Heart left ventricle (tissue), 13 donors: ENCODE measurements at regions not wholly inside any gene's neighbourhood (a gene's known extent, or its start where the extent isn't known, plus 50 kb on each side); places are given as distances from the start of the nearest gene placed in this dataset.

Experiments
- POLR2A ChIP-seq, 2 donors: fragments of 450-650 bp; IDR thresholded peaks; one replicate each; pipeline ENCODE4 v1.6.1; 2017; ENCODE audit warnings: antibody characterized with exemption in 2 of 2, mild to moderate bottlenecking in 2 of 2, moderate library complexity in 2 of 2
- TF ChIP-seq, protein P1 (sequence below), 12 donors: fragments of 200-600 bp; sonication (generic) in 4 of 12; IDR thresholded peaks; one replicate each; pipeline versions ENCODE4 v1.5.0 to v1.8.0; 2018 to 2022; ENCODE audit warnings: antibody characterized with exemption in 12 of 12, mild to moderate bottlenecking in 5 of 12
- donor health status: ischemic (EF 13 %, LVEDD 7.1; RV severe dilation, severe dysfunction).
- donor health status: DM: no; HTN: yes; CAD: no.
- donor health status: DM: no; HTN: no; CAD: no.
- donor health status: ischemic (EF 25% LVEDD 6.9; RV normal size, moderate dysfunction).
- donor health status: ischemic (EF 25% LVEDD 5.7; RV mildly dilated, moderate dysfunction).
- donor health status: ischemic (EF 35%, LVEDD 5.7; RV mildly dilated, moderate dysfunction).
- donor health status: nonischemic (EF 11% LVEDD 7.7; RV severe dilation, severe dysfunction).
- donor health status: DM: yes; HTN: yes; CAD: no.
- donor health status: PGD.
- donor health status: ischemic (EF 29% LVEDD 5.4; RV normal size, mild dysfunction).
- donor health status: nonischemic (EF 23%, LVEDD 6.1; RV moderate dilation, normal function).

DNA sequence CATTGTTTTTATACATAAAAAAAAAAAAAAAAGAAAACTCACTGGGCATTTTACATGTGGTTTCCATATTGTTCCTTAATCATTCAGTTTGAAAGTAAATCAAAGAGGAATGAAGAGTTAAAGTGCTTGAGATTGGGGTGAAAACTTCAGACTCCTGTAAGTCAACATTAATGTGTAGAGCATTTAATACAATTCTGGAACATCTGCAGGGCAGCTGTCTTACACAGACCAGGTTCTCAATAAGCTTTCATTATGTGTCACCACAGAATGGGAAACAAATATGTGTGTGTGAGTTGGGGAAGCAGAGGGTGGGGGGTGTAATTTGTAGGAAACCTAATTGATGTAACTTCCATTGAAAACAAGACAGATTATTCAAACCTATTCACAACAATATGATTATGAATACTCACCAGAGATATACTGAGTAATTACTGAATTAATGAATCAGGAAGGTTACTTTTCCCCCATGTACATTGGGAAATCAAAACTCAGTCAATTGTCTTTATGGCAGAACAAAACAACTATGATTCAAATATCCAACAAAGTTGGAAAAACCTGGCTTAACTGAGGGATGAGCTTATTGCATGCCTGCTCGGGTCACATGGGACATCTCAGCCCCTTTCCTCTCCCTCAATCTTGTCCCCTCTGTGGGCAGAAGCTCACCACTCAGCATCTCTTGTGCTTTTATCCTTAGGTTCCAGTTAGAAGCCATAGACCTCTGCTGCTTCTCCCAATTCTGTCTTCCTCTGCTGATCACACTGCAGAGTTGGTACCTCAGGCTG is 281.2 kb upstream of the THBS1 start:
- TF ChIP-seq, protein P1, sequence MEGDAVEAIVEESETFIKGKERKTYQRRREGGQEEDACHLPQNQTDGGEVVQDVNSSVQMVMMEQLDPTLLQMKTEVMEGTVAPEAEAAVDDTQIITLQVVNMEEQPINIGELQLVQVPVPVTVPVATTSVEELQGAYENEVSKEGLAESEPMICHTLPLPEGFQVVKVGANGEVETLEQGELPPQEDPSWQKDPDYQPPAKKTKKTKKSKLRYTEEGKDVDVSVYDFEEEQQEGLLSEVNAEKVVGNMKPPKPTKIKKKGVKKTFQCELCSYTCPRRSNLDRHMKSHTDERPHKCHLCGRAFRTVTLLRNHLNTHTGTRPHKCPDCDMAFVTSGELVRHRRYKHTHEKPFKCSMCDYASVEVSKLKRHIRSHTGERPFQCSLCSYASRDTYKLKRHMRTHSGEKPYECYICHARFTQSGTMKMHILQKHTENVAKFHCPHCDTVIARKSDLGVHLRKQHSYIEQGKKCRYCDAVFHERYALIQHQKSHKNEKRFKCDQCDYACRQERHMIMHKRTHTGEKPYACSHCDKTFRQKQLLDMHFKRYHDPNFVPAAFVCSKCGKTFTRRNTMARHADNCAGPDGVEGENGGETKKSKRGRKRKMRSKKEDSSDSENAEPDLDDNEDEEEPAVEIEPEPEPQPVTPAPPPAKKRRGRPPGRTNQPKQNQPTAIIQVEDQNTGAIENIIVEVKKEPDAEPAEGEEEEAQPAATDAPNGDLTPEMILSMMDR (IDR thresholded peaks at IDR 0.05) = no peak
- TF ChIP-seq POLR2A (IDR thresholded peaks at IDR 0.05) = no peak
